Esophagus muscularis mucosa (tissue), 3 donors: ENCODE measurements at regions not wholly inside any gene's neighbourhood (a gene's known extent, or its start where the extent isn't known, plus 50 kb on each side); places are given as distances from the start of the nearest gene placed in this dataset.

Source experiments
- CTCF ChIP-seq, 3 experiments: fragments of 200-600 bp in 2 of 3; fragments of 450-650 bp in 1 of 3; sonication (generic) in 2 of 3; IDR thresholded peaks; one replicate each; pipeline ENCODE4 v1.5.1; 2017 to 2019; ENCODE audit warnings: antibody characterized with exemption in 3 of 3, mild to moderate bottlenecking in 2 of 3, moderate library complexity in 1 of 3
- POLR2A ChIP-seq: fragments of 450-650 bp; IDR thresholded peaks from one replicate; pipeline ENCODE4 v1.6.1; 2017; ENCODE audit warnings: antibody characterized with exemption, moderate library complexity, mild to moderate bottlenecking, low read depth

- TF ChIP-seq CTCF (IDR thresholded peaks at IDR 0.05) (no peak), POLR2A (no peak)
Observed at GRCh38 chr3:23646184-23646920, 159.4 kb upstream of the UBE2E1 start.
